GM12892 (cell line): ENCODE measurements at regions not wholly inside any gene's neighbourhood (a gene's known extent, or its start where the extent isn't known, plus 50 kb on each side); places are given as distances from the start of the nearest gene placed in this dataset.

Source experiments
- POLR2A ChIP-seq: IDR thresholded peaks from 2 replicates; pipeline ENCODE4 v1.6.1; 2011; ENCODE audit warnings: low read depth, low read length, control low read depth
- POLR2AphosphoS5 ChIP-seq: IDR thresholded peaks from 2 replicates; pipeline ENCODE4 v1.6.1; 2011; ENCODE audit warnings: low read depth, low read length, control low read depth
- TAF1 ChIP-seq: IDR thresholded peaks from 2 replicates; pipeline ENCODE4 v1.6.1; 2011; ENCODE audit warnings: low read depth, mild to moderate bottlenecking, control low read depth, low read length, borderline replicate concordance

DNA sequence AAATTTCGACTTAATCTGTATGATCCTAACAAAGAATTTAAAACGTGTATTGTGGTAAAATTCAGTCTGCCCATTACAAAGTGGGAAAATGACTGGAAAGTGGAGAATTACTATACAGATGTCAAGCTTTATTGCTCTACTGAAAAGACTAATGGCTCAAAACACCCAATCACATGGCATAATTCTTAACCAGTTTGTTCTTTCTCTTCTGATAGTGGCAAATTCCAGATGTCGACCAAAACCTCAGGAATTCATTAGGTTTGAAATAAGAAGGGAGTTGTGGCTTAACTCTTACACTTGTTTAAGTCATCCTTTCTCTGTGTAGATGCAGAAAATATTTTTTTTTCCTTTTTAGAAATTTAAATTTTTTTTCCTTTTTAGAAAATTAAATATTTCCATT lies 1254.9 kb upstream of the LRRN3 start:
- no peak for TF ChIP-seq POLR2A
- no peak for TF ChIP-seq POLR2AphosphoS5
- TF ChIP-seq TAF1 = no peak
